PC-3 (cell line): ENCODE measurements at regions not wholly inside any gene's neighbourhood (a gene's known extent, or its start where the extent isn't known, plus 50 kb on each side); places are given as distances from the start of the nearest gene placed in this dataset.

Experiments
- ATAC-seq: fragments of 200-7000 bp; cut with Tn5 transposase; 2 replicates; pipeline ENCODE4 v1.9.1; 2020; ENCODE audit warnings: mild to moderate bottlenecking, moderate library complexity
- BruUV-seq: library from RNA; stranded (reverse); fragments of 400-500 nt; replicated peaks from 2 replicates; lab custom pipeline; 2021; lab: Mats Ljungman, UMichigan
- CTCF ChIA-PET: fragments of 300-600 bp; sonication (Branson Sonifier 250); formaldehyde crosslinking; loops from one replicate; lab custom pipeline; 2022; ENCODE audit warnings: antibody characterized with exemption; lab: Charles Lee
- POLR2A ChIA-PET: fragments of 300-600 bp; sonication (Branson Sonifier 250); formaldehyde crosslinking; loops from one replicate; lab custom pipeline; 2022; ENCODE audit warnings: antibody characterized with exemption; ENCODE audit not compliant: unreplicated experiment; lab: Charles Lee
- DNase-seq: peaks from one replicate; pipeline ENCODE4 v3.0.0-alpha.2; 2015
- H2AFZ ChIP-seq: fragments of 300-600 bp; sonication (generic); 2 replicates; pipeline ENCODE4 v1.6.0; 2016; ENCODE audit warnings: antibody characterized with exemption, low read length
- H3F3A ChIP-seq: fragments of 300-600 bp; sonication (generic); one replicate; pipeline ENCODE4 v1.6.0; 2017; ENCODE audit warnings: antibody characterized with exemption, low read length, control low read depth, mild to moderate bottlenecking; ENCODE audit not compliant: unreplicated experiment
- H3K27ac ChIP-seq: fragments of 300-600 bp; sonication (generic); 2 replicates; pipeline ENCODE4 v1.5.1; 2016; ENCODE audit warnings: mild to moderate bottlenecking, low read length
- H3K27me3 ChIP-seq: fragments of 300-600 bp; sonication (generic); 2 replicates; pipeline ENCODE4 v1.6.1; 2016; ENCODE audit warnings: low read length, mixed read lengths
- H3K36me3 ChIP-seq: fragments of 300-600 bp; sonication (generic); 2 replicates; pipeline ENCODE4 v1.6.1; 2016; ENCODE audit warnings: low read depth, mixed run types, low read length, mixed read lengths
- H3K4me1 ChIP-seq: fragments of 300-600 bp; sonication (generic); 2 replicates; pipeline ENCODE4 v1.5.1; 2016; ENCODE audit warnings: low read length; ENCODE audit not compliant: insufficient read depth
- H3K4me2 ChIP-seq: fragments of 300-600 bp; sonication (generic); 2 replicates; pipeline ENCODE4 v1.6.0; 2016; ENCODE audit warnings: low read length
- H3K4me3 ChIP-seq: fragments of 300-600 bp; sonication (generic); 2 replicates; pipeline ENCODE4 v1.5.1; 2016; ENCODE audit warnings: mild to moderate bottlenecking, low read length, mixed read lengths
- H3K79me2 ChIP-seq: fragments of 300-600 bp; sonication (generic); 2 replicates; pipeline ENCODE4 v1.6.1; 2017; ENCODE audit warnings: low read length, mixed read lengths
- H3K9ac ChIP-seq: fragments of 300-600 bp; sonication (generic); 2 replicates; pipeline ENCODE4 v1.6.0; 2016; ENCODE audit warnings: mild to moderate bottlenecking, low read length
- H3K9me2 ChIP-seq: fragments of 300-600 bp; sonication (generic); replicated peaks from 2 replicates; pipeline ENCODE4 v1.6.1; 2016; ENCODE audit warnings: mixed run types, low read length, mixed read lengths
- H3K9me3 ChIP-seq: fragments of 300-600 bp; sonication (generic); 2 replicates; pipeline ENCODE4 v1.6.1; 2016; ENCODE audit warnings: low read length, mixed read lengths
- H4K20me1 ChIP-seq: fragments of 300-600 bp; sonication (generic); 2 replicates; pipeline ENCODE4 v1.6.1; 2016; ENCODE audit warnings: low read length, mixed read lengths
- CTCF ChIP-seq: fragments of 300-600 bp; sonication (generic); conservative IDR thresholded peaks from 2 replicates; pipeline ENCODE4 v1.5.1; 2017; ENCODE audit warnings: antibody characterized with exemption, low read depth, mild to moderate bottlenecking, low read length
- EZH2 ChIP-seq: fragments of 300-600 bp; sonication (generic); IDR thresholded peaks from one replicate; pipeline ENCODE4 v1.6.1; 2017; ENCODE audit warnings: antibody characterized with exemption, mild to moderate bottlenecking, low read length; ENCODE audit not compliant: unreplicated experiment
- EZH2phosphoT487 ChIP-seq: fragments of 300-600 bp; sonication (generic); IDR thresholded peaks from 2 replicates; pipeline ENCODE4 v1.6.1; 2018; ENCODE audit warnings: mild to moderate bottlenecking, antibody characterized with exemption, low read length, borderline replicate concordance
- intact Hi-C: fragments of 100-400 bp; cut with micrococcal nuclease; formaldehyde crosslinking; loops from 2 replicates; pipeline ENCODE4 v1.9.0; 2023

GRCh38 chr5:159481751-159482150 lies 151.5 kb upstream of the IL12B start:
- no peaks in the 10 kb centered on the region for H3F3A ChIP-seq
- H3K27me3 ChIP-seq, result no peaks in the 10 kb centered on the region
- H3K79me2 ChIP-seq, result no peaks in the 10 kb centered on the region
- DNase-seq (no peak), ATAC-seq (no peak)
- no peaks in the 10 kb centered on the region for H3K4me1 ChIP-seq
- no peak overlapping the region for H3K9ac ChIP-seq
- CTCF ChIA-PET, result no interaction called here
- BruUV-seq, result no TSS peak
- H3K9me3 ChIP-seq, result no peaks in the 10 kb centered on the region
- no peak overlapping the region for H3K4me3 ChIP-seq
- H3K36me3 ChIP-seq, result no peaks in the 10 kb centered on the region
- H3K4me2 ChIP-seq, result no peak overlapping the region
- H3K9me2 ChIP-seq, result no peaks in the 10 kb centered on the region
- intact Hi-C loops, result no loop called here
- no peaks in the 10 kb centered on the region for H4K20me1 ChIP-seq
- no peak overlapping the region for H3K27ac ChIP-seq
- H2AFZ ChIP-seq, result no peak overlapping the region
- TF ChIP-seq CTCF, result no peak
- POLR2A ChIA-PET, result no interaction called here

GRCh38 chr5:159486836-159487235 lies 156.5 kb upstream of the IL12B start:
- TF ChIP-seq EZH2phosphoT487 (no peak), CTCF (no peak), EZH2 (no peak)
- ChIA-PET POLR2A (no interaction called here), CTCF (no interaction called here)
- Histone ChIP-seq H3K9me2 (no peaks in the 10 kb centered on the region), H3K36me3 (no peaks in the 10 kb centered on the region), H3K4me1 (no peaks in the 10 kb centered on the region), H3K27ac (no peak overlapping the region), H3K9me3 (no peaks in the 10 kb centered on the region), H2AFZ (no peak overlapping the region), H3K4me2 (no peak overlapping the region), H3K27me3 (no peaks in the 10 kb centered on the region), H3K4me3 (no peak overlapping the region), H3F3A (no peaks in the 10 kb centered on the region), H3K79me2 (no peaks in the 10 kb centered on the region), H3K9ac (no peak overlapping the region), H4K20me1 (no peaks in the 10 kb centered on the region)
- ATAC-seq (no peak), DNase-seq (no peak)
- intact Hi-C loops, result no loop called here
- BruUV-seq, result no TSS peak

GRCh38 chr5:159488516-159488915 lies 158.2 kb upstream of the IL12B start:
- CTCF ChIA-PET, result no interaction called here

More at GRCh38 chr5:159488516-159488915, 158.2 kb upstream of the IL12B start:
- H3K27me3 ChIP-seq, result no peaks in the 10 kb centered on the region
- H3K9me2 ChIP-seq, result no peaks in the 10 kb centered on the region
- no peaks in the 10 kb centered on the region for H4K20me1 ChIP-seq
- no peaks in the 10 kb centered on the region for H3K79me2 ChIP-seq
- H3F3A ChIP-seq, result no peaks in the 10 kb centered on the region
- TF ChIP-seq EZH2phosphoT487 (no peak), CTCF (no peak), EZH2 (no peak)
- POLR2A ChIA-PET, result no interaction called here
- DNase-seq (no peak), ATAC-seq (no peak)
- H3K9ac ChIP-seq, result no peak overlapping the region
- intact Hi-C loops, result no loop called here
- no peaks in the 10 kb centered on the region for H3K36me3 ChIP-seq
- H3K4me1 ChIP-seq, result no peaks in the 10 kb centered on the region
- no peak overlapping the region for H3K4me3 ChIP-seq
- no peak overlapping the region for H3K4me2 ChIP-seq
- H3K9me3 ChIP-seq, result no peaks in the 10 kb centered on the region
- no peak overlapping the region for H2AFZ ChIP-seq
- no peak overlapping the region for H3K27ac ChIP-seq
- no TSS peak for BruUV-seq
